Colonic mucosa (tissue), 4 donors: ENCODE measurements at regions not wholly inside any gene's neighbourhood (a gene's known extent, or its start where the extent isn't known, plus 50 kb on each side); places are given as distances from the start of the nearest gene placed in this dataset.
"Not testable (repeated sequence)": the region's sequence is repeated elsewhere in the genome, so short reads cannot be mapped to it uniquely, and the experiment has no call there.

Experiments used
- DNase-seq: peaks from one replicate; pipeline ENCODE4 v3.0.0-alpha.2; 2020
- H3K27ac ChIP-seq: fragments of 200-600 bp; one replicate; pipeline ENCODE4 v1.8.0; 2021
- H3K27me3 ChIP-seq: fragments of 200-600 bp; one replicate; pipeline ENCODE4 v1.8.0; 2021
- H3K36me3 ChIP-seq: fragments of 200-600 bp; one replicate; pipeline ENCODE4 v1.8.0; 2021
- H3K4me1 ChIP-seq: fragments of 200-600 bp; one replicate; pipeline ENCODE4 v1.8.0; 2021; ENCODE audit warnings: mild to moderate bottlenecking
- H3K4me3 ChIP-seq: fragments of 200-600 bp; one replicate; pipeline ENCODE4 v1.8.0; 2021
- H3K9ac ChIP-seq, 2 donors: one replicate each; pipeline ENCODE4 v1.7.0; 2013; ENCODE audit warnings: control low read depth in 2 of 2, low read depth in 2 of 2, low read length in 2 of 2
- H3K9me3 ChIP-seq: fragments of 200-600 bp; one replicate; pipeline ENCODE4 v1.8.0; 2021
- CTCF ChIP-seq: fragments of 200-600 bp; IDR thresholded peaks from one replicate; pipeline ENCODE4 v1.8.0; 2022; ENCODE audit warnings: antibody characterized with exemption, mild to moderate bottlenecking
- intact Hi-C: fragments of 100-400 bp; cut with DNase I; formaldehyde crosslinking; loops from one replicate; pipeline ENCODE4 v1.14.1; 2022
- donor health status: healthy.
- donor health status: DM: no; HTN: no; CAD: no.
- donor health status: DM: no; HTN: no; CAD: no.

GRCh38 chr10:8163824-8164223 lies 109.3 kb downstream of the GATA3 start:
- TF ChIP-seq CTCF: no peak
- H3K9ac ChIP-seq: no peak overlapping the region
- intact Hi-C loops: no loop called here
- no peaks in the 10 kb centered on the region for H3K9me3 ChIP-seq
- no peaks in the 10 kb centered on the region for H3K4me1 ChIP-seq
- no peak overlapping the region for H3K4me3 ChIP-seq
- H3K27me3 ChIP-seq: no peaks in the 10 kb centered on the region
- no peak for DNase-seq
- H3K27ac ChIP-seq: no peak overlapping the region
- no peaks in the 10 kb centered on the region for H3K36me3 ChIP-seq

DNA sequence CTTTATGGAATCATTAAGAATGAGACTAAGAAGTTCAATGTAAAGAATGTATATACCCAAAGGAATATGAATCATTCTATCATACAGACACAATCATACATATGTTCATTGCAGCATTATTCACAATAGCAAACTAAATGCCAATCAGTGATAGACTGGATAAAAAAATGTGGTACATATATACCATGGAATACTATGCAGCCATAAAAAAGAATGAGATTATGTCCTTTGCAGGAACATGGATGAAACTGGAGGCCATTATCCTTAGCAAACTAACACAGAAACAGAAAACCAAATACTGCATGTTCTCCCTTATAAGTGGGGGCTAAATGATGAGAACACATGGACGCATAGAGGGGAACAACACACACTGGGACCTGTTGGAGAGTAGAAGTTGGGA lies 110.2 kb downstream of the GATA3 start:
- H3K27me3 ChIP-seq, H3K9ac ChIP-seq, H3K27ac ChIP-seq, H3K4me1 ChIP-seq, intact Hi-C loops, H3K9me3 ChIP-seq, H3K36me3 ChIP-seq, DNase-seq, H3K4me3 ChIP-seq: not testable (repeated sequence)

GRCh38 chr10:8168836-8169235 lies 114.3 kb downstream of the GATA3 start:
- no peak for TF ChIP-seq CTCF
- intact Hi-C loops: no loop called here

GRCh38 chr10:8171008-8171407 lies 116.5 kb downstream of the GATA3 start:
- intact Hi-C loops: no loop called here
- no peak for DNase-seq
- H3K27me3 ChIP-seq: no peaks in the 10 kb centered on the region
- H3K4me3 ChIP-seq: no peak overlapping the region
- TF ChIP-seq CTCF: no peak
- H3K27ac ChIP-seq: no peak overlapping the region
- H3K4me1 ChIP-seq: no peaks in the 10 kb centered on the region
- no peaks in the 10 kb centered on the region for H3K9me3 ChIP-seq
- no peak overlapping the region for H3K9ac ChIP-seq
- no peaks in the 10 kb centered on the region for H3K36me3 ChIP-seq

More at GRCh38 chr10:8168836-8169235, 114.3 kb downstream of the GATA3 start:
- H3K9me3 ChIP-seq: no peaks in the 10 kb centered on the region
- DNase-seq: no peak
- no peaks in the 10 kb centered on the region for H3K4me1 ChIP-seq
- no peaks in the 10 kb centered on the region for H3K36me3 ChIP-seq
- H3K27me3 ChIP-seq: no peaks in the 10 kb centered on the region
- no peak overlapping the region for H3K4me3 ChIP-seq
- no peak overlapping the region for H3K9ac ChIP-seq
- no peak overlapping the region for H3K27ac ChIP-seq

GRCh38 chr10:8172604-8173003 lies 118.1 kb downstream of the GATA3 start:
- Histone ChIP-seq H3K27me3 (no peaks in the 10 kb centered on the region), H3K9ac (no peak overlapping the region), H3K4me1 (no peaks in the 10 kb centered on the region), H3K27ac (no peak overlapping the region), H3K36me3 (no peaks in the 10 kb centered on the region), H3K4me3 (no peak overlapping the region), H3K9me3 (no peaks in the 10 kb centered on the region)
- TF ChIP-seq CTCF: no peak
- DNase-seq: no peak
- intact Hi-C loops: no loop called here

DNA sequence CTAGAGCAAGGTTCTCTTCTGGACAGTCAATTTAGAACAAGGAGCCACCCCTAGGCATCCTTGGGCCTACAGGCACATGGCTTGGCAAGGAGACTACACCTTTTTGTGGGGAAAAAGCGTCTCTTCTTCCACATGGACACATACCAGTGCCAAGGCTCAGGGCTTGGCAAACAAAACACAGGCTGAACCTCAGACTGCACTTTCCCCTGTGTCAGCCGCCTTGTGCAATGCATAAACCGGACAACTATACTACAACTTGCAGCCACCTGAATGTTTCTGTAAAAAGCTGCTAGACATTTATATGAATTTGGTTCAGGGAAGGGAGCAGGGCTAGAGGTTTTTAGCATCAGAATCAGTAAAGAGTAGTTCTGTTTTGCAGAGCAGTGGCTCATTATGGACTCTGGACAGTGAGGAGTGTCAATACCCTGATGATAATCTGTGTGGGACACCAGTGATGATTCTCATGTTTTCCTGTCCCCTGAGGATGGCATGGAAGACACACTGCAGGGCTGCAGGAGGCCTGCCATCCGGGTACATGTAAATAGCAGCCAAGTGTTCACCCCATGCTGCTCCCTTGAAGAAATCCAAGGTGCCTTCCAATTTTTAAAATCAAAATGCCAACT lies 118.9 kb downstream of the GATA3 start:
- H3K27me3 ChIP-seq: no peaks in the 10 kb centered on the region
- DNase-seq: no peak
- H3K9ac ChIP-seq: no peak overlapping the region
- no peak overlapping the region for H3K27ac ChIP-seq
- TF ChIP-seq CTCF: no peak
- H3K4me3 ChIP-seq: no peak overlapping the region
- intact Hi-C loops: no loop called here
- no peaks in the 10 kb centered on the region for H3K36me3 ChIP-seq
- no peaks in the 10 kb centered on the region for H3K9me3 ChIP-seq
- no peaks in the 10 kb centered on the region for H3K4me1 ChIP-seq
